ENCODE measurements at regions not wholly inside any gene's neighbourhood (a gene's known extent, or its start where the extent isn't known, plus 50 kb on each side); places are given as distances from the start of the nearest gene placed in this dataset.

DNA sequence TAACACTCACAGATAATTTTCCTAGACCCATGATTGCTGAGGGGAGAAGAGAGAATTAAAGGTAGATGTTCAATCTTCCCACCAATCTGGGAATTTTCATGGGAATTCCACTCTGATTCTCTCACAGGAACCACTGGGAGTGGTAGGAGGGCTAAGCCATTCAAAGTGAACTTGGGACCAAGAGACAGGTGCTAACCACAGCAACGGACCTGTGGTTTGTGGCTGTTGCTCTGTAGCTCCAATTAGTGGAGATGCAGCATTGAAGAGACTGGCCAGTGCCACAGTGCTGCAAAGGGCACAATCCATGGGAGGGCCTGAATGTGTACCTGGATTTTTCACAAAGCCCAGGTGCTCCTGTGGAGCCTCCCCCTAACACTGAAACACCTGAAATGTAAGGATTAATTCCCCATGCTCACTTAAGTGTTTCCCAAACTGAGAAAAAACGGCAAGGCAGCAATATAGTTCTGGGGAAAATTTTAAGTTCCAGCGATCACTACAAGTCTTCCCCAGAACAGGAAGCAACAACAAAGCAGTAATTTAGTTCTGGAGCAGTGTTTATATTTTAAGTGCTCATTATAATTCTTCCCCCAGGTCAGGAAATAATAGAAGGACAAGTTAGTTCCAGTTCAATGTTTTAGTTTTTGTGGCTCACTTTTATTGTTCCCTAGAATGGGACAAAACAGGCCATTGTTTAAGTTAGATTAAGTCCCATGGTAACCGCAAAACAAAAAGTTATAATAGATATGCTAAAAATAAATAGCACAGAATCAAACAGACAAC is 1045.8 kb downstream of the CNTNAP5 start:
- no peak for DNase-seq (ENCODE audit: low spot score)

DNA sequence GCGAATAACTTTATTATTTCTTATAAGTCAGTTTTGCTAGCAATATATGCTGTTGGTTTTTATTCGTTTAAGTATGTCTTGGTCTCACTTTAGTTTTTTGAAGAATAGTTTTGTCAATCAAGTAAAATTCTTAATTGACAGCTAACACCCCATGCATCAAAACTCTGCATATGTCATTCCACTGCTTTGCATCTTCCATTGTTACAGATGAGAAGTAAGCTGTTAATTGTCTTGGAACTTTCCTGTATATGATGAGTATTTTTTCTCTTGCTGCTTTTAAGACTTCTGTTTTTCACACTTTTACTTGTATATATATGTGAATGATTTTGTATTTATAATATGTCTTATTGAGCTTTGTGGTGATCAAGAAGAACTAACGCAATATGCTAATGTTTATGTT is 1048.4 kb downstream of the CNTNAP5 start:
- DNase-seq (ENCODE audit: low spot score): no peak

DNA sequence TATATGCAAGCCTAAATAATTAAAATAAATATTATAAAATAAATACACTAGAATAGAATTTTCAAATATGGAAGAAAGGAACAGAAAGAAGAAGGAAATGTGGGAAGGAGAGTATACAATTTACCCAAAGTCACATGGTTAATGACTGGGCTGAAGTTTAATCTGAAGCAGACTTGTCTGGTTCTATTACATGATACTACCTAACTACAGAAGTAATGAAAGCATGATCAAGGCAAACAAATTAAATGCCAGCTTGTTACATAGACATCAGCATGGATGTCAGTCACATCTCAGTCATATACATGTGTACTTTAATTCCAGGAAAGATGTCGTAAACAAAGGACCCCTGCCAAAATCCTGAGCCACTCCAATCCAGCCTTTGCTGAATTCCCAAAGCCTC is 1060.8 kb downstream of the CNTNAP5 start:
- DNase-seq (ENCODE audit: low spot score): no peak

DNA sequence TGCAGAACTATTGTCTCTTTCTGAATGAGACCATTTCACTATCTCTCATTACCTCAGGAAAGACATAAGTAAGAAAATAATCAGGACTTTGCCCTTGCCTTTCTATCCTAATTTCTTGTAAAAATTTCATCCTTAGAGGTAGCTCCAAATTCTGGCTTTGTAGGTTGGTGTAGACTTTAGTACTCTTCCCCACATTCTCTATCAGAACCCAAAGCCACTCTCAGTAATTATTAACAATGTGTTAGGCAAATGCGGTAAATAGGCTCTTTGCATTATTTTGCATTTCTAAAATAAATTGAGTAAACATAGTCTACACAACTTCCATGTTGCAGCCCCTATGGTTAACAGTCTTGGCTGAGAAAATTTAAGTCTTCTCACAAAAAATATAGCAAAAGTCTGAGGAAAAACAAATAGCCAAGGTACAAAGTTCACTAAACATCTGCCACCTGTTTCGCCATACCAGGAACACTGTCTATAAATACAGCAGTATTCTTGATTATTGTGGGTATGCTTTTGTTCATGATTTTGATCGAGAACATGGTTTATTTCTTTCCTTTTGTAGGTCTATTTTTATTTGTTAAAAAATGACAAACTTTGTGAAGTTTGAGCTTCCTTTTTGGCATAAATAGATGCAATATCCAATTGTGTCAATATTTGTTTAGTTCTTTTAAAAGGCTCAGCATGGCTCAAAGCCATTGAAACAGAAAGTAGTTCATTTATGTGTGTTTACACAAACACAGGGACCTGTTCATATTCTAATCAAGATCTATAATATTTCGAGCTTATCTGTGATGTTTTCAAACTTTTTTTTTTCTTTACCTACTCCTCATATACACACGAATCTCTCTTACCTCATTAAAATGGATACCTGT is 1061.5 kb downstream of the CNTNAP5 start:
- no peak for DNase-seq (ENCODE audit: low spot score)

DNA sequence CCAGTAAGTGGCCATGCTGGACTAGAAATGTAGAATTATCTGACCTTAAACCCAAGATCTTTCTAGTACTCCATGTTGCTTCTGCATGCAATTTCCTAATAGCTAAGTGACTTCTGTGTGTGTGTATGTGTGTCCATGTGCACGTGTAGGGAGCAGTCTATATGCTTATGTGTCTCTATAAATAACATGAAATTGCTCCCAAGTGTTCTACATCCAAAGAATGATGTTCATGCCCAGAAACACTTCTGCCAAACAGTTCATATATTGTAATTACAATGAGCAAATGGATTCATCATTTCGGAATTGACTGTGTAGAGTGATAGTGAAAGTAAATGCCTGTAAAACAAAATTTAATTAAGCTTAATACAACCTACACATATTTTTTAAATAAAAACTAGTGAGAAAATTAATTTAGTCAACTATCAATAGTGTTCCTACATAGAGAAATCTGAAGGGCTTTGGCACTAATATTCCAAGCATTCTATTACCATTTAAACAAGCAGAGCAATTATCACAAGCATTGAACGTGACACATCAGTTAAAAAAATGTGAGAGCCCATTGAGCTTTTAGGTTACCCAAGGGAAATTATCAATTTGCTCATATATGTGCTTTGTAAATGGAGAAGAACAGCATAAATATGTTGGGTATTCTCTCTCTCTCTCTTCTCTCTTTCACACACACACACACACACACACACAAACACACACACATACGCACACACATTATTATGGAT is 1067.4 kb downstream of the CNTNAP5 start:
- DNase-seq (ENCODE audit: low spot score): no peak

DNA sequence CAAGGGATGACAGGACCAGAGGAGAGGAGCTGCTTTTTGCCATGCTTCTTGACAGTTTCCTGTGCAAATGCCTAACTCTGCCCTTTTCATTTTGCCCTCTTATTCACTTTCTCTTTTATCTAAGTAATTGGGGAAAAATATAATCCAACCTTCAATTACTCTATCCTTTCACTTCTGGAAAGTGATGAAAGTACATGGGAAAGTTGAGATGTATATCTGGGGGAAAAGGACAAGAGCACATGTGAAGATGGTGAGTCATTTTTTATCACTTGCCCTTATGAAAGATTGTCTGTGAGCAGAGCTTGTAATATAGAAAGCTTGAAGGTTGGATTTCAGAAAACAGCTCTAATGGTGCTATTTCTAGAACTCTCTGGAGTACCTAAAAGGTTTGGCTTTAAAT is 1070.7 kb downstream of the CNTNAP5 start:
- DNase-seq (ENCODE audit: low spot score): no peak

DNA sequence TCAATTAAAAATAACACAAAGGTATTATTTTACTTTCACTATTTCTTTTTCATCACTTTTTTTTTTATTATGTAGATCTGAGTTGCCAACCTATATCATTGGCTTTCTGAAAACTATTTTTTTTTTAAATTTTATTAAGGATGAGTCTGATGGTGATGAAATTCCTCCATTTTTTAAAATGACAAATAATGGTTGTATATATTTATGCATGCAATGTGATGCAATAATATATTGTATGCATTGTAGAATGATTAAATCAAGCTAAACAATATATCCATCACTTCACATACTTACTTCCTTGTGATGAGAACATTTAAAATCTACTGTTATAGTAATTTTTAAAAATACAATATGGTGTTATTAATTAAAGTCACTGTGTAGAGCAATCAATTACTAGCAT is 1081.6 kb downstream of the CNTNAP5 start:
- no peak for DNase-seq (ENCODE audit: low spot score)

DNA sequence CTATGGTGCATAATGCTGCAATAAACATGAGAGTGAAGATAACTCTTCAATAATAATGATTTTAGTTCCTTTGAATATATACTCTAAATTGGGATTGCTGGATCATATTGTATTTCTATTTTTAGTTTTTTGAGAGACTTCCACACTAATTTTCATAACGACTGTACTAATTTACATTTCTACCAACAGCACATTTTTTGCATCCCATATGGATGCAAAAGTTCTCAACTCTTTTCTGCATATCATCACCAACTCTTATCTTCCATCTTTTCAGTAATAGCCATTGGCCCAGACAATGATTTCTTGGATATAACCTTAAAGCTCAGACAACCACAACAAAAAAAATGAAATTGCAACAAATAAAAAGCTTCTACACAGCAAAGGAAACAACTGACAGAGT is 1082.4 kb downstream of the CNTNAP5 start:
- DNase-seq (ENCODE audit: low spot score): no peak

DNA sequence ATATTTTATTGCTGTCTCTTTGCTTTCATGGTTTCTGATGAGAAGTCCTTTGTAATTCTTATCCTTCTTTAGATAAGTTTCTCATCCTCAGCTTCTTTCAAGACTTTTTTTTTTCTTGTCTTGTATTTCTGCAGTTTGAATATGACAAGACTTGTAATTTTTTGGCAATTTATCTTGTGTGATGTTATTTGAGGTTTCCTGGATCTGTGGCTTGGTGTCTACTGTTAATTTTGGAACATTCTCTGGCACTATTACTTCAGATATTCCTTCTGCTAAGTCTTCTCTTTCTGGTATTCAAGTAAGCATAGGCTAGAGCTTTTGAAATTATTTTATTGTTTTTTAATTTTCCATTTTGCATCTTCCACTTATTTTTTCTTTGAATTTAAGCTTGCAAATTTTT is 1083.2 kb downstream of the CNTNAP5 start:
- no peak for DNase-seq (ENCODE audit: low spot score)

DNA sequence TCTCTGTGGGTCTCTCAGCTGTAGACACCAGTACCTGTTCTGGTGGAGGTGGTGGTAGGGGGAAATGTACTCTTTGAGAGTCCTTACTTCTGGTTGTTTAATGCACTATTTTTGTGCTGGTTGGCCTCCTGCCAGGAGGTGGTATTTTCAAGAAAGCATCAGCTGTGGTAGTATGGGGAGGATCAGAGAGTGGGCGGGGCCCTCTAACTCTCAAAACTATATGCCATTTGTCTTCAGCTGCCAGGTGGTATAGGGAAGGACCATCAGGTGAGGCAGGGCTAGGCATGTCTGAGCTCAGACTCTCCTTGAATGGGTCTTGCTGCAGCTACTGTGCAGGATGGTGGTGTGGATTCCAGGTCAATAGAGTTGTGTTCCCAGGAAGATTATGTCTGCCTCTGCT is 1100.8 kb downstream of the CNTNAP5 start:
- no peak for DNase-seq (ENCODE audit: low spot score)

DNA sequence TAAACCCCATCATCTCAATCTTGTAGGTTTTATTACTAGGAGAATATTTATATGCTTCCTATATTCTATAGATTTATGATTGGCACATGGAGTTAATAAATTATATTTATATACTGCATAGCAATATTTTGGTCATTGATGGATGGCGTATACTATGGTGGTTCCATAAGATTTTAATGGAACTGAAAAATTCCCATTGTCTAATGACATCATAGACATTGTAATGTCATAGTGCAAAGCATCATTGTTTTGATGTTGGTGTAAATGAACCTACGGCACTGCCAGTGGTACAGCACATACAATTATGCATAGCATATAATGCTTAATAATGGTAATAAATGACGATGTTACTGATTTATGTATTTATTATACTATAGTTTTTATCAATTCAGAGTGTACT is 1135.9 kb downstream of the CNTNAP5 start:
- no peak for DNase-seq (ENCODE audit: low spot score)

DNA sequence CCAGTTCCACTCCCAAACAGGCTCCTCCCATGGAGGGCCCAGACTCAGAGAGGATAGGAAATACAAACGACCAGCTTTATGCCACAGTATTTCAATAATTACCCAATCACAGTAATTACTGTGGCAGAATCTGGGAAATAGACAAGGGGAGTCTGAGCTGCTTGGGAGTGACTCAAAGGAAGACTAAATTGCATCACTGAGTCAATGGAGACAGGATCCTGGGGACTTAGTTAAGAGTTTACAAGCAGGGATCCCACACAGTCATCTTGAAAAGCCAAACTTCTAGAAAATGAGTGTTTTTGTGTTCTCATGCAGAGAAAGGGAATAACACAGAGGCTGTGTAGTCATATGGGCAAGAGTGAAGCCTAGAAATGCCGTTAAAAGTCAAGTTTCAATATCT is 1142.1 kb downstream of the CNTNAP5 start:
- no peak for DNase-seq (ENCODE audit: low spot score)

DNA sequence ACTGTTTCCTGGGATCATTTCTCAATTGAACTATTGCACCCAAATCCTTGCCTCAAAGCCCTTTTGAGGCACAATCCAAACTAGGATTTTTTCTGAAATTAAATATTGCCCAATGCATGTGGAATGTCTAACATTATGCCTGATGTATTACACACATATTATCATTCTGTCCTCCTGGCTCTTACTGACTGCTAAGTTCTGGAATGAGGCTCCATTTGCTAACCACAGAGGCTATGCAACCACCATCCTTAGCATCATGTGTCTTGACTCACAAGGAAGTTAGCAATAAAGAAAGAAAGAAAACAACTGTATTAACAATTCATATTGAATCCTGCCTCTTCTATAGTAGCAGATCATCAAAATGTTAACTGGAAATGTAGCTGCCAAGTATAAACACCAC is 1142.7 kb downstream of the CNTNAP5 start:
- DNase-seq (ENCODE audit: low spot score): no peak

DNA sequence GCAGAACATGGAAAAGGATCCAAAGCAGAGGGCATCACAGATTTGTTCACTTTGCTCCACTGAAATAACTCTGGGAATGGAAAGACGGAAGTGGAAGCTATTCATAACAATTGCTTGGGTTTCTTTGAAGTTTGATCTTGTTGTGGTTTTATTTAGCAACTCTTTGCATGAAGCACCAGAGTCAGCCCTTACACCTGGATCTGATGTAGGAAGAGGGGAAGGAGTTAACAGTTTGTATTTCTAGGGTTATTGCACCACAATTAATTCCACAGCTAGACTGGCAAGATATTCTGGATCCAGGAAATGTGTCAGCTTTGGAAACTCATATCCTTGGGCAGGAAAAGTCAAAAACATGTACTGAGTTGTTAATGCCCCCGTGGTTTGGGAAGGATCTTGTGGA is 1143.4 kb downstream of the CNTNAP5 start:
- DNase-seq (ENCODE audit: low spot score): no peak

DNA sequence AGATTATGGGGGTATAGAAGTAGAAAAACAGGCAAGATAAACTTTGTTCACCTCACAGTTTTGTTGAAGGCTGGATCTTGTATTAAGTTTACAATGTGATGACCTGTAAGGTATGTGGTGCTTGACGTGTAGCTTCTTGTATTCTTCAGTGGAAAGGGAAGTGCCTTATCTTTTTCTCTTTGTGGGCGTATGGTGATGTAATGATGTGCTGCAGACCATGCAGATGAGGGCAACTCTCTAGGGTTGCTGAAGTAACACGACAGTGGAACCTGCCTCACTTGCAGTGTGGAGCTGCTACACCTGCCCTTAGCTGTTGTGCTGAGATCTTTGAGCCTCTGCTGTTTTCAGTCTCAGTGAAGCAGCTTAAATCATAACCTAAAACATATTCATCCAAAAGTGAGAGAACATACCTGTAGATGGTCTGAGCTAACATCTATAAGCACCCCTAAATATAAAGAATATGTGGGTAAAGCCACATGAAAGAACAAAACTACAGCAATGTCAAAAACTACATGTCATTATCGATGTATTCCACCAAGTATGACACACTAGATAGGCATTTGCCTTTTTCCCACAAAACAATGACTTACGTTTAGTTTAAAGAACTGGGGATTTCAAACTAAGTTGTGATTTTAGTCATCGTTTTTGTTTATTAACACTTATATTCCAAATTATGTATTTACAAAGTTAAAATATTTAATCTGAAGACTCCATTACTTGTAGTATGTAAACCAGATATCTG is 1144.1 kb downstream of the CNTNAP5 start:
- no peak for DNase-seq (ENCODE audit: low spot score)

DNA sequence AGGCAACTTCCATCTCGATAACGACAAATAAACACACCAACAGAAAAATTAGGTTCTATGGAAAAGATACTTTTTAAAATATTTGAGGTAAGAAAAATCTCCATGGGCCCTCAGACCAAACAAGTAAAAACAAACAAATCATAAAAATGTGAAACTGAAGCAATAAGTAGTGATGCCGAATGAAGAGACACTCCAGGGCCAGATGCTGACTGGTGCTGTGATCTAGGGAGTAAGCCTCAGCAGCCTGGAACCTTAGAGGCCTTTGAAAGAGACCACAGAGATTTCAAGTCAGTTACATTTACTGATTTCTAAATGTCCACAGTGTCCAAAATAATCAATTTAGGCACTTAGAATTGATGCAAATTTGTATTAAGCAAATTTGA is 1144.7 kb downstream of the CNTNAP5 start:
- no peak for DNase-seq (ENCODE audit: low spot score)

DNA sequence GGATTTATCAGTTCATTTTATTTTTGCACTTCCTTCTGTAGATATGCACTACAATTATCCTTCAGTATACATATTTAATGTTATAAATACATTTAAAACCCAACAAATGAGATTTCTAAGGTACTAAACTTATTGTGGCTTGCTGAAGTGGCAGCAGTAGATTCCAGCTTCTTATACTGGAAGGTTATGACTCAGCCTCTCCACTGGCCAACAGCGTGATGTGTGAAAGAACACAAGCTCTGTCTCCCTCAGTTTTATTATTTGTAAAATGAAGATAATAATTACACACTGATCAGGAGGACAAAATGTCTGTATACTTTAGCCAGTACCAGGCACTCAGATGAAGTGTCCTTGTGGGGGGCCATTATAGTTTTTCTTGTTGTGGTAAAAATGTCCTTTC is 1147.1 kb downstream of the CNTNAP5 start:
- DNase-seq (ENCODE audit: low spot score): no peak

DNA sequence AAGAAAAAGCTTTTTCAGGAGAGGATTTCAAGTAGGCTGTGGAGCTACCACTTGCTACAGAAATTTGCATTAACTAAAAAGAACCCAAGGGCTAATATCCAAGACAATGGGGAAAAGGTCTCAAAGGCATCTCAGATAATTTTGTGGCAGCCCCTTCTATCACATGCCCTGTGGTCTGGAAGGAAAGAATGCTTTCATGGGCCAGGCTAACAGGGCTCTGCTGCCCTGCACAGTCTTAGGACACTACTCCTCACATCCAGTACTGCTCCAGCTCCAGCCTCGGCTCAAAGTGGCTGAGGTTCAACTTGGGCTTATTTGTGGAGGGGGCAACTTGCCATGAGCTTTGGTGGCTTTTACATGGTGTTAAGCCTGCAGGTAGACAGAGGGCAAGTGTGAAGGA is 1150.3 kb downstream of the CNTNAP5 start:
- no peak for DNase-seq (ENCODE audit: low spot score)

DNA sequence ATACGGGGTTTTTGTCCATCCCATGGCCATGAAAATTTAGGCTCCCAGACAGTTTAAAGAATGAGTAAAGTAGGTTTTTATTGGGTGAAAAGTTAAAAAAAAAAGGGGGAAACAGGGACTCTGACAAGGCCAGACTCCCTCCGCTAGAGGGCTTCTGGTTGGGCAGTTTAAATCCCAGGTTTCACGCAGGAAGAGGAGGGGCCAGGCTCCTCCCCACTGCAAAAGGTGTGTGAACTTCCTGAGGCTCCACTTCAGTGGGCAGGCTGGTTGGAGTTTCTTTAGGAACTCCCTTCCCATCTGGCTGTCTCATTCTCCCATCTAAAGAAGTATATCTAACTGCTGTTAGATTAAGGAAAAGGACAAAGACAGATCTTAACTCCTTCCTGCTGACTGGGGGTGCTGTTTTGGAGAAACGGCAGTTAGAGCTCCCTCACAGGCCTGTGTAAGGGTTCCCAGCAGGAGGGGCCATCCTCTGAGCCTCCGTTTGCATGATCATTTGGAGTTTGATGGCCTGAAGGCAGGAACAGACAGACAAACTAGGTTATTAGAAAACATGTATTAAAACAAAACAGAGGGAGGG is 1160.7 kb downstream of the CNTNAP5 start:
- no peak for DNase-seq (ENCODE audit: low spot score)

DNA sequence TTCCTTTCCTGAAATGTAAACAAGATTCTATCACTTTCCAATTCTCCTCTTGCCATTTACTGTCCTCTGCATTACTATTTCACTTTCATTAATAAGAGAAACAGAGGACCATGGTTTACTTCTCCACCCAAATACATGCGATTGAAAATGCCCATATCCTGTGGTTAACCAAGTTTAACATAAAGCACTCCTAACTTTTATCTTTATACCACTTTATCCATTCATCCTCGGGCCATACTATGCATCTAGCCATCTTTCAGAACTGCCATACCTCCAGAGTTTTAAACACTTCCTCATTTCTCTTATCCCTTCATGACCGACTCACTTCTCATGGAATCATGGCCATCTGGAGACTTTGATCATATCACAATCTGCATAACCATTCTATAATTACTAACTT is 1182.3 kb downstream of the CNTNAP5 start:
- DNase-seq (ENCODE audit: low spot score): no peak

DNA sequence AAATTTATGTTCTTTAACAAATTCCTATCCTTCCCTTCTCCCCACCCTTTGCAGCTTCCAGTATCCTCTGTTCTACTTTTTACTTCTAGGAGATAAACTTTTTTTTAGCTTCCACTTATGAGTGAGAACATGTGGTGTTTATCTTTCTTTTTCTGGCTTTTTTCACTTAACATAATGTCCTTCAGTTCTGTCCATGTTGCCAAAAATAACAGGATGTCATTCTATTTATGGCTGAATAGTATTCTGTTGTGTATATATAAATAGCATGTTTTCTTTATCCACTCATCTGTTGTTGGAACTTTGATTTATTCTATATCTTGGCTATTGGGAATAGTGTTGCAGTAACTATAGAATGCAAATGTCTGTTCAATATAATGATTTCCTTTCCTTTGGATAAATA is 1191.2 kb downstream of the CNTNAP5 start:
- no peak for DNase-seq (ENCODE audit: low spot score)

DNA sequence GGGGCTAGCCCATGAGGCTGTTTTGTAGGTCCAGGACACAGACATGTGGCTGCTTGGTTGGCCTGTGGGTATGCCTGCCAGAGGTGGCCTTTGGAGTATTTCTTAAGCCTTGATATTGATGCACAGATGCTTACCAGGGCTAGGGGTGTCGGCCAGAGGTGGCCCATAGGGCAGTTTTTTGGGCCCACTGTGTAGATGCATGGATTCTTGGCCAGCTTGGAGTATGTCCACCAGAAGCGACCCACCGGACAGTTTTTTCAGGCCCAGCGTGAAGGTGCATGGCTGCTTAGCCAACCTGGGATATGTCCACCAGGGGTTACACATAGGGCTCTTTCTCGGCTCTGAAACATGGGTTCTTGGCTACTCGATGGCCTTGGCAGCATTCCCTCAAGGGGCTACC is 1199.1 kb downstream of the CNTNAP5 start:
- no peak for DNase-seq (ENCODE audit: low spot score)
